ENCODE measurements at regions not wholly inside any gene's neighbourhood (a gene's known extent, or its start where the extent isn't known, plus 50 kb on each side); places are given as distances from the start of the nearest gene placed in this dataset.

DNA sequence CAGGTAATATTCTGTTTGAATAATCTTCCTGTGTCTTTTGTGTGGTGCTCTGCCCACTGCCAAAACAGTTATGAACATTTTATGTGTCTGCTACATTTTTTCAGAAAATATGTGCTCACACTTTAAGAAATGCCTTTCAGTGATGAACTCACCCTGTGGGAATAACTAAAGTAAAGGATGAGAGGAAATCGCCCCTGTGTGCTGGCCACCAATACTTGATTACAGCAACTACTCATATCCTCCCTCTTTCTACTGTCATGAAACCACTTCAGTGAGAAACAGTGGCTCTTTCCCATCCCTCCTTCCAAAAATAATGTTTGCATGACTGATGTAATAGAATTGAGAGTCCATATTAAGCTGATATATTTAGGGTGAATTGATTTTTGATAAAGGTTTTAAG, 900.9 kb downstream of the RAB28 start:
- TF ChIP-seq, protein P1, sequence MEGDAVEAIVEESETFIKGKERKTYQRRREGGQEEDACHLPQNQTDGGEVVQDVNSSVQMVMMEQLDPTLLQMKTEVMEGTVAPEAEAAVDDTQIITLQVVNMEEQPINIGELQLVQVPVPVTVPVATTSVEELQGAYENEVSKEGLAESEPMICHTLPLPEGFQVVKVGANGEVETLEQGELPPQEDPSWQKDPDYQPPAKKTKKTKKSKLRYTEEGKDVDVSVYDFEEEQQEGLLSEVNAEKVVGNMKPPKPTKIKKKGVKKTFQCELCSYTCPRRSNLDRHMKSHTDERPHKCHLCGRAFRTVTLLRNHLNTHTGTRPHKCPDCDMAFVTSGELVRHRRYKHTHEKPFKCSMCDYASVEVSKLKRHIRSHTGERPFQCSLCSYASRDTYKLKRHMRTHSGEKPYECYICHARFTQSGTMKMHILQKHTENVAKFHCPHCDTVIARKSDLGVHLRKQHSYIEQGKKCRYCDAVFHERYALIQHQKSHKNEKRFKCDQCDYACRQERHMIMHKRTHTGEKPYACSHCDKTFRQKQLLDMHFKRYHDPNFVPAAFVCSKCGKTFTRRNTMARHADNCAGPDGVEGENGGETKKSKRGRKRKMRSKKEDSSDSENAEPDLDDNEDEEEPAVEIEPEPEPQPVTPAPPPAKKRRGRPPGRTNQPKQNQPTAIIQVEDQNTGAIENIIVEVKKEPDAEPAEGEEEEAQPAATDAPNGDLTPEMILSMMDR (IDR thresholded peaks at IDR 0.05), result no peak
- no peak for TF ChIP-seq POLR2A (IDR thresholded peaks at IDR 0.05)

Data from sigmoid colon (tissue), 3 donors.